Retina (tissue), 1 donor: ENCODE measurements at regions not wholly inside any gene's neighbourhood (a gene's known extent, or its start where the extent isn't known, plus 50 kb on each side); places are given as distances from the start of the nearest gene placed in this dataset.

ENCODE experiments used
- DNase-seq: peaks from one replicate; pipeline ENCODE4 v3.0.0-alpha.2; 2016

DNA sequence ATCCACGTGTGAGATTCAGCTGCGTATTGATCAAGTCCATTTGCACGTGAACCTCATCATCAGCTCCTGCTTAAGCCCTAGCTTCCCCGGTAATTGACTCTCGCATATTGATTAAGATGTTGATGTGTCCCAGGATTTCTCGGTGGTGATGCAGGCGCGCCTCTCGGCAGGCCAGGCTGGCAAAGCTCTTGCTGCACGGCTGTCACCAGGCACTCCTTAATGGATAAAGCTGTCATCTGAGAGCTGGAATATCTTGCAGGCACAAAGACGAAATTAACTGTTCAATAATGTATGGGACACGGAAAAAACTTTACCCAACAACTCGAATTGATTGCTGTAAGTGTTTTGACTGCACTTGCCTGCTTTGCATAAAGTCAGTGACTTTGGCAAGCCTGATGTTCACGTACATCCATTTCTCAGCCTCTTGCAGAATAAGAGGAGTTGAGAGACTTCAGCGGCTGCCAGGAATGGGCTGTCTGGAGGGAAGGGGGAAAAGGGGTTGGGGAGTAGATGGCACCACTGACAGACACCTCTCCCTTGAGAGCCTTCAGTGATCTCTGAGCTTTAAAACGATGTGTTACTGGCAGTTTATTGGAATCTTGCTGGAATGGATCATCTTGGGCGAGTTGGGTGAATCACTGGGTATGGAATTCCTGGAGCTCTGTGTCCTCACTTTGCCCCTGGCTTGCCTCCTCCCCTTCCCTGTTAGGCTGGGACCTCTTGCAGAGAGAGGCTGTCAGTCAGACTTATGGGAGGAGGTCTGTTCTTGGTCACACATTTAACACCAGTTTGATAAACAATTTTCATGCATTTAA, 650.3 kb downstream of the CCDC171 start:
- peak; percentile 27 for DNase-seq

GRCh38 chr9:16203729-16204573, 651.1 kb downstream of the CCDC171 start:
- DNase-seq, result no peak

DNA sequence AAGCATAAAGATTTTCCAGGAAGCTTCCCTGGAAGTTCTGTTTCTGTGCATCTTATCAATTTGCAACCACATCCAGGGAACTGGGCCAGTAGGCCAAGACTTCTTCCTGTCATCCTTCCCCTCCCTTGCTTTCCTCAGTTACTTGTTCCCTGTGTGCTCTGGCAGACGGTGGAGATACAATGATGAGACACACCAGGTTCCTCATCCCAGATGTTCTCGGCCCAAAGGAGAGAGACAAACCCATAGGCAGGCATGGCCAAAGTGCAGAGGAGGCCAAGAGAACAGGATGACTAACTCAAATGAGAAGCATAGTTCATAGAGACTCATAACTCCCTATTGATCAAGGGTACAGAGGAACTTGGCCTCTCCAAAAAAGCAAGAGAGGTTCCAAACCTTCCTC, 652.6 kb downstream of the CCDC171 start:
- no peak for DNase-seq

DNA sequence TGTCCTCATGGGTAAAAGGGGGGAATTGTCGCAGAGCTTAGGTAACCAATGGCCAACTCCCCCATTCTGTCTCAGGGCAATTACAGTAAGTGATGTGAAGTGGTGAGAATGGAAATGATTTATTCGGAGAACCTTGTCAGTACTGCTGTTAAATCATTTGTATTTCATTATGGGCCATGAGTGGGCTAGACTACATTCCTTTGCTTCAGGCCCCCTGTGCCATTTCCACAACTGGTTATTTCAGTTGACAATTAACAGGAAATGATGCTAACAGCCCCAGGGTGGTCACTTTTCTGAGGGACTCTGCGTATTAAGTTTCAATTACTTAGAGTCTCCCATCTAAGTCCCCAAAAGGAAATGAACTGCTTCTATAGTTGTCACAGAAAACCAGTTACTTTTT, 653.7 kb downstream of the CCDC171 start:
- DNase-seq, result no peak

DNA sequence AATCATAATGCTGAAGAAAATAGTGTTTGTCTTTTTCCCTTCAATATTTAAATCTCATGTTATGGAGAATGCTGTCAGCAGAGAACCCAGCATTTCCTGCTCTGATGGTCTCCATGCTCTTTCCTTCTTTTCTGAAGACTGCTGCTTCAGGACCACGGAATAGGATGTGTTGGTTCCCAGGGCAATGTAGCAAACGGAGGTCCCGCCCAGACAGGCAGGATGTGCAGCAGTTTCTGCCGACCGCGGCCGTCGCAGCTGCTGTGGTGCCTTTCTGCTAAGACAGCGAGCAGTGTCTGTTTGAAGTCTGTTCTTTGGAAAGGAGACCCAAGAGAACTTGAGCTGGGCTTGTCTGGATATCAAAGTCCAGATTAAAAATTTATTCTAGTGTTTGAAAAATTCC, 654.3 kb downstream of the CCDC171 start:
- peak; percentile 18 for DNase-seq

DNA sequence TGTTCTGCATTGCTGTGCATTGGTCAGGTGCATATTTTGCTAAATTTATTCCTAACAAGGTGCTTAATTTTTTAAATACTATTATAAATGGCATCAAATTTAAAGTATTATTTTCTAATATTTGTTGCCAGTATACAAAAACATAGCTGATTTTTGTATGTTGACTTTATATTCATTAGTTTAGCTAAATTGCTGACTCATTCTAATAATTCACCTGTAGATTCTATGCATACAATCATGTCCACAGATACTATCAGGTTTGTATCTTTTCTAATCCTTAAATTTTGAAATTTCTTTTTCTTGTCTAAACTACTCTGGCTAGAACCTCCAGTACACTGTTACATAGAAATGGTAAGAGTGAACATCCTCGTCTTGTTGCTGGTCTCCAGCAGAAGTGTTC, 657.6 kb downstream of the CCDC171 start:
- DNase-seq, result no peak

GRCh38 chr9:16211946-16212345, 658.5 kb downstream of the BNC2 start:
- no peak for DNase-seq

DNA sequence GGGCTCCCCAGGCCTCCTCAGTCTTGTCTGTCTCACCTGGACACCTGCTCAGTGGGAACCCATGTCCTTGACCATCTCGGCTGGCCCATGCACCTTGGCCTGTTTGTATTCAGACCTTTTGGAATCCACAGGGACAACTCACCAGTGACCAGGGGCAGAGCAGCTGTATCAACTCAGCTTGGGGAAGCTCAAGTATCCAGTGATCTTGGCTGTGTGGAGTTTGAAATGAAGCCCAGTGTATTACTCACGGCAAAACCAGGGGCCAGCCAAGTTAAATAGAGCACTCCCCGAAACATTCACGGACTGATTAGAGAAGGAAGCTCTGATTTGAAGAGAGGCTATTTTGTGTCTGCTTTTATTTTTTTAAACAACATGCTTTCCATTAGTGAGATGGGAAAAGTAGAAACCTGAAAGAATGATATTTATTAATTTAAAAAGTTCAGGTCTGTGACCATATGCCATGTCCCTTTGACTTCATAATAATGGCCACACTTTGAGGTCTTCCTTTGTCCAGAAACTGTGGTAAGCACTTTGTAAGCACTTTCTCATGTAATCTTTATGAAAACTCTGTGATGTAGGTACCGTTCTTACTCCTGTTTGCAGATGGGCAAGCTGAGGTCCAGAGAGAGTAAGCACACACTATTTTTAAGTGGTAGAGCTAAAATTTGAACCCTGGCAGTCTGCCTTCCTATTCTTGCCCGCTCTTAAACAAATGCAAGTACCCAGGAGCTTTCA, 656.5 kb downstream of the BNC2 start:
- no peak for DNase-seq

GRCh38 chr9:16214677-16215352, 655.7 kb downstream of the BNC2 start:
- no peak for DNase-seq

DNA sequence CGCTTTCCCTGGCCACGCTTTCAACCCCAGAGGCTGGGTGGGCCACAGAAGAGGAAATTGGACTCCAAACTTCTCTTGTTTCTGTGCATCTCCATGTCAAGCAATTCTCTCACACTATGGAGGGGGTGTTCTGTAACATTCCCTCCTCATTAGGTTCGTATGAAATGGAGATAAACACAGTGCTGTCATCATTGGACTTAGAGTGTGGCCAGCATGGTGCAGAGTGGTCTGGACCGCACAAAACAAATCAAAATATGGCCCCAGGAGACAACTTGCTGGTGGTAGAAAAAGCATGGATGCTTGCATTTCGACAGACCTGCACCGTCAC, 655.2 kb downstream of the BNC2 start:
- DNase-seq, result no peak

DNA sequence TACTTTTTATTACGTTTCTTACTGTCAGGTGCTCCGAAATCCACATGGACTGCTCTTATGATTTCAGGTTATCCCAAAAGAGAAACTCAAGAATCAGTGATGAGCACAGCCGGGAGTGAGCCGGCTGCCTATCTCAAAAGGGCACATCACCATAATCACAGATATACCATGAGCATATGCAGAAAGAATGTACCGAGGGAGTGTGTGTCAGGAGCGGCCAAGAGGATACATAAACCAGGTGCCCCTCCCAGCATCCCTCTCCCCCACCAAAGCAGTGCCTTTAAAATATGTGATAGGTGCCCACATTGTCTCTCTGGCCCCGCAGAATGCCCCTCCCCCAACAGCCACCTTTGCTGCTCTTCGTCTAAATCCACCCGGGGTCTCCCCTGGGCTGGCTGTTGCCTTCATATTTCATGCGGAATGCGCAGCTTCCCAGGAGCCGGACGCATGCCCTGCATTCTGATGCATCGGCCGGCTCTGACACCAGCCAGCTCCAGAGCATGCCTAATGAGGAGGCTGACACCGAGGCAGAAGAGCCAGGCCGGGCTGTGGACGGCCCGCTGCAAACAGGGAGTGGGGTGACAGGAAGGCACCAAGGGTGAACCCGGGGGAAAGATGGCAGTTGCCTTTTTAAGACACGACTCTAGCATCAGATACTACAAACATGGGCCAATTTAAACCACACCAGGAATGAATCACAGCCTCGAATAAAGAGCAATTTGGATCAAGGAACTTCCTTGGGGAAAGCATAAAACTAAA, 652.3 kb downstream of the BNC2 start:
- DNase-seq, result peak; percentile 21

- no peak for DNase-seq
Measured at GRCh38 chr9:16221366-16221765, 649.1 kb downstream of the BNC2 start.

DNA sequence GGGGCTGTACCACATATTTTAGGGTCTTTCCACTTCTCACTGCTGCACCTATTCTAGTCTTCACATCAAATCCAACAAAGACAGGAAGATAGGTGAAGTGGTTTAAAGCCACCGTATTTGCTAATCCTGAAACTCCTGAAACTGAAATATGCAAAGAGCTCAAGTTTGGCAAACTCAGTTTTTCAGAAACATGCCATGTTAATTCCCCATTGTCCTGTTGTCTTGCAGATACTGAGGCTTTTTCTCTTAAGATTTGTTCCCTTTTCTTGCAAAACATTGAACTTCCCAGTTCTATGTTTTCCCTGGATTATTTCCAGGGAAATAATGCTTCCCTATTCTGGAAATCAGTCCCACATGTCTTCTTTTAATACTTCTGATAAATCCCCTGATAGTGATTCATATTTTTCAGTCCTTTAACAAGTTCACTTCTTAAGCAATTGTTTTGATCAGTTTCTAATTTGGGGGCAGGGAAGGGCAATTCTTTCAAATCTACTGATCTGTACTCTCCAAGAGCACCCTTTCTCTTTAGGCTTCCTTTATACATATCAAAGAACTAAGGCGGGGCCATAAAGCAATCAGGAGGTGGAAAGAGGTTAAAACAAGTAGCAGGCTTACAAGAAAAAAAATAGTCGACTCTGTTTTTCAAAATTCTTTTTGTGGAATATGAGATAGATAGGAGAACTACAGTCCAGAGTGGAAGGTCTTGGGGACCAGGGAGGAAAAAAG, 648.5 kb downstream of the BNC2 start:
- no peak for DNase-seq

DNA sequence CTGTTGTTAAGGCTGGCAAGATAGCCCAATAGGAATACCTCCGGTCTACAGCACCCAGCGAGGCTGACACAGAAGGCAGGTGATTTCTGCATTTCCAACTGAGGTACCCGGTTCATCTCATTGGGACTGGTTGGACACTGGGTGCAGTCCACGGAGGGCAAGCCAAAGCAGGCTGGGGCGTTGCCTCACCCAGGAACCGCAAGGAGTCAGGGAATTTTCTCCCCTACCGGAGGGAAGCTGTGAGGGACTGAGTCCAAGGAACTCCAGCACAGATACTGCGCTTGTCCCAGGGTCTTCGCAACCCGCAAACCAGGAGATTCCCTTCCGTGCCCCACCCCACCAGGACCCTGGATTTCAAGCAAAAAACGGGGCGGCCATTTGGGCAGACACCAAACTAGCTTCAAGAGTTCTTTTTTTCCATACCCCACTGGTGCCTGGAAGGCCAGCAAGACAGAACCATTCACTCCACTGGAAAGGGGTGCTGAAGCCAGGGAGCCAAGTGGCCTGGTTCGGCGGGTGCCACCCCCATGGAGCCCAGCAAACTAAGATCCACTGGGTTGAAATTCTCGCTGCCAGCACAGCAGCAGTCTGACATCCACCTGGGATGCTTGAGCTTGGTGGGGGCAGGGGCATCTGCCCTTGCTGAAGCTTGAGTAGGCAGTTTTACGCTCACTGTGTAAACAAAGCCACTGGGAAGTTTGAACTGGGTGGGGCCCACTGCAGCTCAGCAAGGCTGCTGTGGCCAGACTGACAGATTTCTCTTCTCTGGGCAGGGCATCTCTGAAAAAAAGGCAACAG, 647.2 kb downstream of the BNC2 start:
- no peak for DNase-seq

- no peak for DNase-seq
Measured at GRCh38 chr9:16230731-16231130, 639.7 kb downstream of the BNC2 start.

GRCh38 chr9:16236311-16236710, 634.2 kb downstream of the BNC2 start:
- no peak for DNase-seq

DNA sequence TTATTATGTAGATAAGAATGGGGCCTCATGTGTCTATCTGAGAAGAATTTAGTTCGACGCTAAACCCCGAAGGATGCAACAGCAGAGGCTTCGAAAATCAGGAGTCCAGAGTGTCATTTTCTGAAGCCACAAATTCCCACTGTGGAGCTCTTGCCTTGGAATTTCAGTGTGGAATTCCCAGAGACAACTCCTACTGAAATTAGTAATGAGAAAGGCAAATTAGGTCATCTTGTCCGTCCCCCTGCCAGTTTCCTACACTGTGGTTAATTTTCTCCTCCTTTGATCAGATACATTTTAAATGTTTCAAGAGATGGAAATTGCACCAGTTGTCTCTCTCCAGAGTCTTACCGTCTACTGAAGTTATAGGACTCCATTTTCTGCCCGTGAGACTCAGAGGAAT, 633.6 kb downstream of the BNC2 start:
- no peak for DNase-seq

DNA sequence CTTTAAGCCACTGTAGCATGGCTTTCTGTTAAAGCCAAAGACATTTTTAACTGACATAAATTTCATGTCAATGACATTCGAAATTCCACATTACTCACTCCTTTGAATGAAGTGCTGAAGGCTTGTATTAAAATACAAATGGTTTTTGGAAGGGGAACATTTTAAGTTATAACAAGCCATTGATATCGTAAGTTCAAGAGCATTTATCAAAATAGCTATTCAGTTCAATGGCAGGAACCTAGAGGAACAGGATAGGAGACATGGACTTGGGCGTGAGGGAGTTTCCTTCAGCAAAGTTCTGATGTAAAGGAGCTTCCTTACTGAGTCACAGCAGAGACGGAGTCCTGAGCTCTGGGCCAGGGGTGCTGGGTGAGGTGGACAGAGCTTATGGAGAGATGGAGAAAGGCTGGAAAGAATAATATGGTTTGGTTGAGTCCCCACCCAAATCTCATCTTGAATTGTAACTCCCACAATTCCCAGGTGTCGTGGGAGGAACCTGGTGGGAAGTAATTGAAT, 631.8 kb downstream of the BNC2 start:
- no peak for DNase-seq

DNA sequence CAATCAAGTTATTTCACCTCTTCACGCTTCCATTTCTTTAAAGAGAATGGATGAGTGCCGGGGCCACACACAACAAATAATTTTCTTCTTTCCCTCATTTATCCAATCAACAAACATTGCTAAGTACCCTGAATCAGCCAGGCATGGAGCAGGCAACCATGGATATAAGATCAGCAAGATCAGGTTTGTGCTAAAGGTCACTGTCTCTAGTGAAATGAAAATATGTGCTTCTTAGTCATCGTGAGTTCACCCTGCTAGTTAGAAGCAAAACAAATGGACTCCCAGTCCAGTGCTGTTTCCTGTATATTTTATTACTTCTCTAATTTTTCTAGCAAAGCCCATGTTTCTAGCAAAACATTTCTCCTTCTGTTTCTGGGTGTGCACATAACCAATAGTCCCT, 629.2 kb downstream of the BNC2 start:
- DNase-seq, result no peak

- no peak for DNase-seq
Measured at GRCh38 chr9:16243798-16244197, 626.7 kb downstream of the BNC2 start.
